Naive thymus-derived CD4-positive, alpha-beta T cell (primary cell): ENCODE measurements at regions not wholly inside any gene's neighbourhood (a gene's known extent, or its start where the extent isn't known, plus 50 kb on each side); places are given as distances from the start of the nearest gene placed in this dataset.

Experiments used
- ATAC-seq: fragments of 150-1000 bp; cut with Tn5 transposase; 2 replicates; pipeline ENCODE4 v1.10.0; 2021; ENCODE audit warnings: mild to moderate bottlenecking, moderate library complexity
- CTCF ChIA-PET: fragments of 350-600 bp; sonication (Branson Sonifier 250); formaldehyde crosslinking; loops from one replicate; lab custom pipeline; 2021; ENCODE audit warnings: antibody characterized with exemption; lab: Charles Lee
- POLR2A ChIA-PET: fragments of 350-600 bp; sonication (Branson Sonifier 250); formaldehyde crosslinking; loops from one replicate; lab custom pipeline; 2021; ENCODE audit warnings: antibody characterized with exemption, inconsistent platforms; lab: Charles Lee
- DNase-seq, 9 donors: peaks; one replicate each; pipeline versions ENCODE4 v3.0.0 to v3.0.0-alpha.2; 2020 to 2022; ENCODE audit warnings: mixed read lengths in 1 of 9
- H3K27ac ChIP-seq: one replicate; pipeline ENCODE4 v1.7.0; 2013; ENCODE audit warnings: mild to moderate bottlenecking, low read depth, low read length, moderate library complexity
- H3K27me3 ChIP-seq, 2 donors: one replicate each; pipeline ENCODE4 v1.7.0; 2013; ENCODE audit warnings: low read length in 2 of 2, mild to moderate bottlenecking in 2 of 2, moderate library complexity in 2 of 2; ENCODE audit not compliant: control insufficient read depth in 2 of 2, insufficient read depth in 2 of 2
- H3K36me3 ChIP-seq, 3 experiments: 1 replicate in 2 of 3; 2 replicates in 1 of 3; pipeline ENCODE4 v1.7.0; 2013; ENCODE audit warnings: low read length in 3 of 3, mild to moderate bottlenecking in 3 of 3, moderate library complexity in 1 of 3; ENCODE audit not compliant: insufficient read depth in 3 of 3, control insufficient read depth in 2 of 3
- H3K4me1 ChIP-seq, 2 donors: one replicate each; pipeline ENCODE4 v1.7.0; 2013; ENCODE audit warnings: low read length in 2 of 2, mild to moderate bottlenecking in 2 of 2, moderate library complexity in 1 of 2; ENCODE audit not compliant: control insufficient read depth in 2 of 2, insufficient read depth in 2 of 2
- H3K4me3 ChIP-seq: 2 replicates; pipeline ENCODE4 v1.7.0; 2013; ENCODE audit warnings: mild to moderate bottlenecking, low read length
- H3K9me3 ChIP-seq, 3 experiments: 1 replicate in 2 of 3; 2 replicates in 1 of 3; pipeline ENCODE4 v1.7.0; 2013; ENCODE audit warnings: low read length in 3 of 3; ENCODE audit not compliant: control insufficient read depth in 2 of 3
- H3K27ac Mint-ChIP-seq, 9 donors: one replicate each; pipeline ENCODE4 v1.8.0; 2020 to 2022; ENCODE audit warnings: mixed read lengths in 9 of 9, mild to moderate bottlenecking in 8 of 9, moderate library complexity in 5 of 9, inconsistent platforms in 2 of 9
- H3K27me3 Mint-ChIP-seq, 5 donors: one replicate each; pipeline ENCODE4 v1.8.0; 2021 to 2022; ENCODE audit warnings: mixed read lengths in 5 of 5, mild to moderate bottlenecking in 1 of 5
- H3K36me3 Mint-ChIP-seq, 5 donors: one replicate each; pipeline ENCODE4 v1.8.0; 2020 to 2022; ENCODE audit warnings: mixed read lengths in 5 of 5, mild to moderate bottlenecking in 3 of 5, inconsistent platforms in 1 of 5
- H3K4me1 Mint-ChIP-seq, 7 donors: one replicate each; pipeline ENCODE4 v1.8.0; 2020 to 2022; ENCODE audit warnings: mixed read lengths in 7 of 7, mild to moderate bottlenecking in 3 of 7, inconsistent platforms in 1 of 7
- H3K4me3 Mint-ChIP-seq, 10 donors: one replicate each; pipeline ENCODE4 v1.8.0; 2020 to 2022; ENCODE audit warnings: mild to moderate bottlenecking in 10 of 10, mixed read lengths in 10 of 10, moderate library complexity in 6 of 10, inconsistent platforms in 2 of 10
- H3K9me3 Mint-ChIP-seq, 11 donors: one replicate each; pipeline ENCODE4 v1.8.0; 2020 to 2022; ENCODE audit warnings: mixed read lengths in 11 of 11, mild to moderate bottlenecking in 4 of 11, inconsistent platforms in 1 of 11, moderate library complexity in 1 of 11
- intact Hi-C, 2 donors: fragments of 100-400 bp; cut with micrococcal nuclease; formaldehyde crosslinking; loops; one replicate each; pipeline ENCODE4 v1.15.1; 2023

DNA sequence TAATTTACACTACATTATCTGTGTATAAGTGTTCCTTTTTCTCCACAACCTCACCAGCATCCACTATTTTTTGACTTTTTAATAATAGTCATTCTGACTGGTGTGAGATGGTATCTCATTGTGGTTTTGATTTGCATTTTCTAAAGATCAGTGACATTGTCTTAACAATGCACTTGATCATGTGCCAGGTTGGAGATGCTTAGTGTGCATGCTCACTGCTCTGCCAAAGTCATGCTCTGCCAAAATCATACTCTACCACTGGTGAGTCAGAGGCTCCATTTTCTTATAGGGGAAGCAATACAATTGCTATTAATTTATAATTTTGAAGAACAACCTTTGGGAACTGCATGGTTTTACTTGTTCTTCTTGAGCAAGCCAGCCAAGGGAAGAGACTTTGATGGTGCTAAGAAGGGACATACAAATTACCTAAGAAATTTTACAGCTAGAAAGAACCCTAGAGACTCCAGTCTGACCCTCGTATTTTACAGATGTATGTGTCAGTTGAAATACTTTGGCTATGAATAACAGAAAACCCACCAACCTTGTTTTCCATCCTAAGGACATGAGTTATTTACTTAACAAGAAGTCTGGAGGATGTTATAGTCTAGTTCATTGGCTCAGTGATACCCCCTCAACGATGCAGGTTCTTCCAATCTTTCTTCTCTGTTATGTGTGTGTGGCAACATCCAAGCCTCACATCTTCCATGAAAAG, 368.9 kb downstream of the DDX10 start:
- Mint-ChIP-seq H3K27ac (no peak overlapping the region), H3K36me3 (no peaks in the 10 kb centered on the region), H3K4me3 (no peak overlapping the region), H3K27me3 (peaks cover 0 to 25% (median 5%) of the 10 kb centered on the region in 5 donors), H3K4me1 (no peaks in the 10 kb centered on the region), H3K9me3 (peaks cover 0 to 5% (median 0%) of the 10 kb centered on the region in 11 donors)
- ChIA-PET POLR2A (no interaction called here), CTCF (no interaction called here)
- DNase-seq: no peak
- no peak overlapping the region for H3K4me3 ChIP-seq
- H3K4me1 ChIP-seq: no peaks in the 10 kb centered on the region
- no peak overlapping the region for H3K27ac ChIP-seq
- no peaks in the 10 kb centered on the region for H3K9me3 ChIP-seq
- no peak for ATAC-seq
- no peaks in the 10 kb centered on the region for H3K36me3 ChIP-seq
- intact Hi-C loops: no loop called here
- no peaks in the 10 kb centered on the region for H3K27me3 ChIP-seq

DNA sequence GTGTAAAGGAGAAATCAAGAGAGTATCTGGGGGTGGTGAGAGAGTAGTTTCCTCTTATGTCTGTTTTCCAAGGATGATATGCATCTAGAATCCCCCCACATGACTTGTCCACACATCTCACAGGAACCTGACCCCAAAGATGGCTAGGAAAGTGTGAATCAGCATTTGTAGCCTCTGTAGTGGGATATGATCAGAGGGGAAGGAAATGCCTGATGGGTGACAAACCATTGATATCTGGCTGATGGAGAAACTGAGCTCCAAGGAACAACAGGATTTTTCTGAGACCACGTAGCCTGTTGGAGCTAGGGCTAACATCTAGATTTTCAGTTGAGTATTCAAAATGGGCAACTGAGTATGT, 369.4 kb downstream of the DDX10 start:
- Histone ChIP-seq H3K27ac (no peak overlapping the region), H3K4me3 (no peak overlapping the region), H3K36me3 (no peaks in the 10 kb centered on the region), H3K9me3 (no peaks in the 10 kb centered on the region), H3K27me3 (no peaks in the 10 kb centered on the region), H3K4me1 (no peaks in the 10 kb centered on the region)
- intact Hi-C loops: no loop called here
- no peak for ATAC-seq
- CTCF ChIA-PET: no interaction called here
- POLR2A ChIA-PET: no interaction called here
- H3K27ac Mint-ChIP-seq: no peak overlapping the region
- H3K36me3 Mint-ChIP-seq: no peaks in the 10 kb centered on the region
- H3K27me3 Mint-ChIP-seq: peaks cover 0 to 25% (median 5%) of the 10 kb centered on the region in 5 donors
- H3K4me1 Mint-ChIP-seq: no peaks in the 10 kb centered on the region
- no peak overlapping the region for H3K4me3 Mint-ChIP-seq
- no peak for DNase-seq
- peaks cover 0 to 5% (median 0%) of the 10 kb centered on the region in 11 donors for H3K9me3 Mint-ChIP-seq

GRCh38 chr11:109035284-109035683, 370.4 kb downstream of the DDX10 start:
- CTCF ChIA-PET: no interaction called here
- Histone ChIP-seq H3K4me3 (no peak overlapping the region), H3K27me3 (no peaks in the 10 kb centered on the region), H3K36me3 (no peaks in the 10 kb centered on the region), H3K4me1 (no peaks in the 10 kb centered on the region), H3K27ac (no peak overlapping the region), H3K9me3 (no peaks in the 10 kb centered on the region)
- Mint-ChIP-seq H3K27me3 (peaks cover 0 to 19% (median 6%) of the 10 kb centered on the region in 5 donors), H3K27ac (no peak overlapping the region), H3K4me1 (no peaks in the 10 kb centered on the region), H3K9me3 (peaks cover 0 to 4% (median 0%) of the 10 kb centered on the region in 11 donors), H3K4me3 (no peak overlapping the region), H3K36me3 (no peaks in the 10 kb centered on the region)
- ATAC-seq (no peak), DNase-seq (no peak)
- POLR2A ChIA-PET: no interaction called here
- intact Hi-C loops: no loop called here

DNA sequence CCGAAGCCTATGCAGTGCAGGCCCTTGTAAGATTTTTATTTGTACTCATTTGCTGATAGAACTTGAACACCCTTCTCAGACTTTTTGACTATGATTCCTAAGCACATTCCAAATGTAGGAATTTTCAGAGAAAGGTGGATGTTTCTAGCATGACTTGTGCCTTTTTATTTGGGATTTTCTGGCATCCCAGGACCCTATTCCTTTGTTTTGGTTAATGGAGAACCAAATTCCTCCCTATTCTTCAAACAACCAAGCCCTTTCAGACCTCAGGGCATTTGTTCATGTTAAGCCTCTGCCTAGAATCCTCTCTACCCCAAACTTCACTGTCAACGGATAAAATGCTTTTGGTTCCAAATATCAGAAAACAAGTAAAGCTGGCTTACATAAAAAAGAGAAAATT, 371.1 kb downstream of the DDX10 start:
- ATAC-seq: no peak
- intact Hi-C loops: no loop called here
- no peaks in the 10 kb centered on the region for H3K36me3 Mint-ChIP-seq
- H3K4me3 Mint-ChIP-seq: no peak overlapping the region
- no peak overlapping the region for H3K27ac ChIP-seq
- H3K9me3 Mint-ChIP-seq: peaks cover 0 to 5% (median 0%) of the 10 kb centered on the region in 11 donors
- no peaks in the 10 kb centered on the region for H3K27me3 ChIP-seq
- POLR2A ChIA-PET: no interaction called here
- H3K4me1 ChIP-seq: no peaks in the 10 kb centered on the region
- CTCF ChIA-PET: no interaction called here
- no peaks in the 10 kb centered on the region for H3K36me3 ChIP-seq
- H3K27ac Mint-ChIP-seq: no peak overlapping the region
- H3K9me3 ChIP-seq: no peaks in the 10 kb centered on the region
- H3K4me1 Mint-ChIP-seq: no peaks in the 10 kb centered on the region
- H3K4me3 ChIP-seq: no peak overlapping the region
- no peak for DNase-seq
- H3K27me3 Mint-ChIP-seq: peaks cover 0 to 14% (median 8%) of the 10 kb centered on the region in 5 donors

- no peak overlapping the region for H3K27ac ChIP-seq
- CTCF ChIA-PET: no interaction called here
- Mint-ChIP-seq H3K4me1 (no peaks in the 10 kb centered on the region), H3K9me3 (peaks cover 0 to 5% (median 0%) of the 10 kb centered on the region in 11 donors), H3K36me3 (no peaks in the 10 kb centered on the region), H3K27me3 (peaks cover 0 to 10% (median 8%) of the 10 kb centered on the region in 5 donors), H3K4me3 (no peak overlapping the region), H3K27ac (no peak overlapping the region)
- no peaks in the 10 kb centered on the region for H3K4me1 ChIP-seq
- H3K9me3 ChIP-seq: no peaks in the 10 kb centered on the region
- no peak overlapping the region for H3K4me3 ChIP-seq
- DNase-seq (no peak), ATAC-seq (no peak)
- no peaks in the 10 kb centered on the region for H3K36me3 ChIP-seq
- intact Hi-C loops: no loop called here
- POLR2A ChIA-PET: no interaction called here
- H3K27me3 ChIP-seq: no peaks in the 10 kb centered on the region
Observed at GRCh38 chr11:109037856-109038780, 373.2 kb downstream of the DDX10 start.

- ChIA-PET CTCF (no interaction called here), POLR2A (no interaction called here)
- Mint-ChIP-seq H3K27ac (no peak overlapping the region), H3K4me1 (no peaks in the 10 kb centered on the region), H3K9me3 (peaks cover 0 to 5% (median 0%) of the 10 kb centered on the region in 11 donors), H3K4me3 (no peak overlapping the region), H3K36me3 (no peaks in the 10 kb centered on the region), H3K27me3 (peaks cover 0 to 8% (median 6%) of the 10 kb centered on the region in 5 donors)
- H3K9me3 ChIP-seq: no peaks in the 10 kb centered on the region
- H3K36me3 ChIP-seq: no peaks in the 10 kb centered on the region
- intact Hi-C loops: no loop called here
- H3K4me3 ChIP-seq: no peak overlapping the region
- no peaks in the 10 kb centered on the region for H3K4me1 ChIP-seq
- ATAC-seq (no peak), DNase-seq (no peak)
- no peak overlapping the region for H3K27ac ChIP-seq
- no peaks in the 10 kb centered on the region for H3K27me3 ChIP-seq
Observed at GRCh38 chr11:109039611-109040010, 374.7 kb downstream of the DDX10 start.
